ENCODE measurements at regions not wholly inside any gene's neighbourhood (a gene's known extent, or its start where the extent isn't known, plus 50 kb on each side); places are given as distances from the start of the nearest gene placed in this dataset.

GRCh38 chr13:50575138-50575537 lies 268.4 kb downstream of the DLEU7 start:
- no peak for TF ChIP-seq CTCF (IDR thresholded peaks at IDR 0.05)
- Histone ChIP-seq H3K27me3 (ENCODE audit: control insufficient read depth, insufficient read depth, low read length) (no peaks in the 10 kb centered on the region), H3K36me3 (ENCODE audit: control insufficient read depth, insufficient read depth, low read length) (no peaks in the 10 kb centered on the region), H3K9me3 (ENCODE audit: control insufficient read depth, insufficient read depth, low read length) (peaks cover 2% of the 10 kb centered on the region), H3K27ac (ENCODE audit: low read length) (no peak overlapping the region), H3K4me1 (ENCODE audit: control insufficient read depth, insufficient read depth, low read length) (no peaks in the 10 kb centered on the region), H3K4me3 (ENCODE audit: low read length) (no peak overlapping the region)
- Mint-ChIP-seq H3K9me3 (no peaks in the 10 kb centered on the region), H3K4me3 (no peak overlapping the region), H3K27ac (no peak overlapping the region), H3K4me1 (no peaks in the 10 kb centered on the region), H3K36me3 (no peaks in the 10 kb centered on the region), H3K27me3 (ENCODE audit: low read depth in 2 of 2) (peaks cover 4 to 7% of the 10 kb centered on the region in 2 donors)
- 98% methylated on average over 3 of the region's 3 CpGs for WGBS (ENCODE audit: insufficient coverage)
- intact Hi-C loops (cut with micrococcal nuclease): no loop called here
- DNase-seq (no peak), ATAC-seq (no peak)

- Histone ChIP-seq H3K4me3 (ENCODE audit: low read length) (no peak overlapping the region), H3K36me3 (ENCODE audit: control insufficient read depth, insufficient read depth, low read length) (no peaks in the 10 kb centered on the region), H3K27ac (ENCODE audit: low read length) (no peak overlapping the region), H3K9me3 (ENCODE audit: control insufficient read depth, insufficient read depth, low read length) (peaks cover 2% of the 10 kb centered on the region), H3K4me1 (ENCODE audit: control insufficient read depth, insufficient read depth, low read length) (no peaks in the 10 kb centered on the region), H3K27me3 (ENCODE audit: control insufficient read depth, insufficient read depth, low read length) (no peaks in the 10 kb centered on the region)
- no peaks in the 10 kb centered on the region for H3K4me1 Mint-ChIP-seq
- WGBS (ENCODE audit: insufficient coverage): 84% methylated on average over 6 of the region's 6 CpGs
- peaks cover 4 to 7% of the 10 kb centered on the region in 2 donors for H3K27me3 Mint-ChIP-seq (ENCODE audit: low read depth in 2 of 2)
- H3K36me3 Mint-ChIP-seq: no peaks in the 10 kb centered on the region
- no peak overlapping the region for H3K27ac Mint-ChIP-seq
- no peak for ATAC-seq
- no peak overlapping the region for H3K4me3 Mint-ChIP-seq
- H3K9me3 Mint-ChIP-seq: no peaks in the 10 kb centered on the region
- intact Hi-C loops (cut with micrococcal nuclease): no loop called here
- DNase-seq: no peak
- TF ChIP-seq CTCF (IDR thresholded peaks at IDR 0.05): no peak
Measured at GRCh38 chr13:50576156-50576555, 267.3 kb downstream of the DLEU7 start.

- Histone ChIP-seq H3K4me1 (ENCODE audit: control insufficient read depth, insufficient read depth, low read length) (no peaks in the 10 kb centered on the region), H3K27ac (ENCODE audit: low read length) (no peak overlapping the region), H3K9me3 (ENCODE audit: control insufficient read depth, insufficient read depth, low read length) (no peaks in the 10 kb centered on the region), H3K36me3 (ENCODE audit: control insufficient read depth, insufficient read depth, low read length) (no peaks in the 10 kb centered on the region), H3K4me3 (ENCODE audit: low read length) (no peak overlapping the region), H3K27me3 (ENCODE audit: control insufficient read depth, insufficient read depth, low read length) (no peaks in the 10 kb centered on the region)
- no peak for TF ChIP-seq CTCF (IDR thresholded peaks at IDR 0.05)
- intact Hi-C loops (cut with micrococcal nuclease): no loop called here
- no peak overlapping the region for H3K4me3 Mint-ChIP-seq
- no peaks in the 10 kb centered on the region for H3K4me1 Mint-ChIP-seq
- WGBS (ENCODE audit: insufficient coverage): 95% methylated on average over 2 of the region's 2 CpGs
- no peak for DNase-seq
- no peaks in the 10 kb centered on the region for H3K9me3 Mint-ChIP-seq
- no peak overlapping the region for H3K27ac Mint-ChIP-seq
- H3K36me3 Mint-ChIP-seq: no peaks in the 10 kb centered on the region
- peaks cover 0 to 4% of the 10 kb centered on the region in 2 donors for H3K27me3 Mint-ChIP-seq (ENCODE audit: low read depth in 2 of 2)
- no peak for ATAC-seq
Measured at GRCh38 chr13:50577806-50578205, 265.7 kb downstream of the DLEU7 start.

GRCh38 chr13:50580684-50581305 lies 262.7 kb downstream of the DLEU7 start:
- intact Hi-C loops (cut with micrococcal nuclease): no loop called here
- Mint-ChIP-seq H3K9me3 (no peaks in the 10 kb centered on the region), H3K4me3 (no peak overlapping the region), H3K36me3 (no peaks in the 10 kb centered on the region), H3K27ac (no peak overlapping the region), H3K27me3 (ENCODE audit: low read depth in 2 of 2) (no peaks in the 10 kb centered on the region), H3K4me1 (no peaks in the 10 kb centered on the region)
- no peaks in the 10 kb centered on the region for H3K36me3 ChIP-seq (ENCODE audit: control insufficient read depth, insufficient read depth, low read length)
- no peaks in the 10 kb centered on the region for H3K27me3 ChIP-seq (ENCODE audit: control insufficient read depth, insufficient read depth, low read length)
- no peaks in the 10 kb centered on the region for H3K4me1 ChIP-seq (ENCODE audit: control insufficient read depth, insufficient read depth, low read length)
- 90% methylated on average over 3 of the region's 4 CpGs for WGBS (ENCODE audit: insufficient coverage)
- DNase-seq (no peak), ATAC-seq (no peak)
- no peaks in the 10 kb centered on the region for H3K9me3 ChIP-seq (ENCODE audit: control insufficient read depth, insufficient read depth, low read length)
- no peak for TF ChIP-seq CTCF (IDR thresholded peaks at IDR 0.05)
- no peak overlapping the region for H3K4me3 ChIP-seq (ENCODE audit: low read length)
- H3K27ac ChIP-seq (ENCODE audit: low read length): no peak overlapping the region
